NCI-H1694 treated with DMSO at 0.1 percent for 48 hours (cell line): ENCODE measurements at regions not wholly inside any gene's neighbourhood (a gene's known extent, or its start where the extent isn't known, plus 50 kb on each side); places are given as distances from the start of the nearest gene placed in this dataset.

Source experiments
- DNase-seq: peaks from one replicate; lab custom pipeline; 2025; lab: John Stamatoyannopoulos, UW

DNA sequence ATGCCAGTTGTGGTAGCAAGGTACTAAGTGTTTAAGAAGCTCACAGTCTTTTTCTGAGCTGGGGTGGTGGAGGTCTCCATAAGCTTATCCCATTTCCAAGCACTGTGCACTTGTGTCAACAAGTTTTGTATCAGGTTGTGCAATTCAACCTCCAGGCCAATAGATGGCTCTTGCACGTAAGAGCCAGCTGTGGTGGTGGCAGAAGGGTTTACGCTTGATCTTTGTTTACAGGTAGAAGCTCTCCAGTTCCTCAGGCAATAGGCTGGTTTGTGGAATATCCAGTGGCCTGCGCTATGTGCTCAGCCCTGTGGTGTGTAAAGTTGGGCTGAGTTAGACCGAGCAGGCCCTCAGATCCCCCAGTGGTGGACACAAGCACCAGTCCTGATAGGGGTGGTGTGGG is 89.7 kb upstream of the CNTNAP5 start:
- no peak for DNase-seq

DNA sequence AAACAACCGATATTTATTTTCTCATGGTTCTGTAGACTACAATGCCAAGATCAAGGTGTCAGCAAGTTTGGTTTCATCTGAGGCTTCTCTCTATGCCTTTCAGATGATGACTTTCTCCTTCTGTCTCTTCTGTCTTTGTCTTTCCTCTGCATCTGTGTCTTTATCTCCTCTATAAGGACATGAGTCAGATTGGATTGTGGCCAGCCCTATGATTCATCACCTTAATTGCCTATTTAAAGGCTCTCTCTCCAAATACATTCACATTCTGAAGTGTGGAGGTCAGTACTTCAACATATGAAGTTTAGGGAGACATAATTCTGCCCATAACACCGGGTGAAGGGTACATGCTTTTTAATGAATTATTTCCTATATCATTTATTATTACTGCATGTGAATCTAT is 71.2 kb upstream of the CNTNAP5 start:
- DNase-seq = no peak

DNA sequence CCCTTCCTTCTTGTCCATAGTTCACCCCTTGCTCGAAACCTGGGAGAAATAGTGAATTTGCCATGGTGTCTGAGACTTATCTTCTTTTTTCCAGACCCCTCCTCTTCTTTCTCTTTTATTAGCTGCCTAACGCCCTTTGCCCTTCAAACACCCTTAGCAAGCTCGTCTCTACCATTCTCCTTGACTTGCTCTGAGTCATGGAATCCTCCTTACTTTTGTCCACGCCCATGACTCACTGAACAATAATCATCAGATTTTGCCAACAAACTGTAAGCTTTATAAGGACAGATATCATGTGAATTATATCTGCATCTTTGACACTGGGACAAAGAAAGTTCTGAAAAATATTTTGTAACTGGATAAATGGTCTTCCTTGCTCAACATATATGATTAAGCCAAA is 67.1 kb upstream of the CNTNAP5 start:
- no peak for DNase-seq

DNA sequence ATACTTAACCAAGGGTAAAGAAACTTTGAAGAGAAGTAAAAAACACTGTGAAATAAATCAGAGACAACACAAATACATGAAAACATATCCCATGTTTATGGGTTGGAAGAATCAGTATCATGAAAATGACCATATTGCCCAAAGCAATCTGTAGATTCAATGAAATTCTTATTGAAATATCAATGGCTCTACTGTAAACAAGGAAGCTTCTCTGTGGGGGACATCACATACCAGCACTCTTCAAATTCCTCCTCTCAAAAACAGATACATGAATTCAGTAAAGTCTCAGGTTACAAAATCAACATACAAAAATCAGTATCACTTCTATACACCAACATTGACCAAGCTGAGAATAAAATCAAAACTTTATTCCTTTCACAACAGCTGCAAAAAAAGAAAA is 63.5 kb upstream of the CNTNAP5 start:
- DNase-seq = no peak

DNA sequence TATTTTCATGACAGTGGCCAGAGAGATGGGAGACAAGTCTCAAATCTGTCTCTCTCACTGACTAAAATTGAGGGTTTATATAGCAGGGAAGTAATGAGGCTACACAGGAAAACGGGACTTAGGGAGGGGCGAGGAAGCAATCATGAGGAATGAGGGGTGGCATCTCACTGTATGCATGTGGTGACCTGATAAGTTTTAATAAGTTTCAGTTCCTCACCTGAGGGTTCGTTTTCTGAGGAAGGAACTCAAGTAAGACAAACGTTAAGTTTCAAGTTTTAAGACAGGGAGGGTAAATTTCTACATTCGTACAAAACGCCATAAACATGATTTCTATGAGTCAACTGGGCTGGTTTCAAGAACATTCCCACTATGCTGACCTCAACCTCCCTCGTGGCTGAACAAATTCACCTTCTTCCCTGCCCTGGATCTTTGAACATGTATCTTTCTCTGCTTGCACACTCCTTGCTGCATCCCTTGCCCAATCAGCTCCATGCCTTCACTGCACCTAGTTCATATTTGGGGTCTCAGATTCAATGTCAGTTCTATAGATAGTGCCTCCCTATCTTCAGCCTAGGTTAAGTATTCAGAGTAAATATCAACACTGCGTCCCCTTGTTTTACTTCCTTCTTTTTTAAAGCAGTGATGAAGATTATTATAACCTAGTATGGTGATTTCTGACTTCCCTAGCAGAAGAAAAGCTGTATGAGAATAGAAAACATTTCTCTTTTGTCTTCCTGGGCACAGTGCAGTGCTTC is 53.3 kb upstream of the CNTNAP5 start:
- no peak for DNase-seq
